Gastrocnemius medialis (tissue), 4 donors: ENCODE measurements at regions not wholly inside any gene's neighbourhood (a gene's known extent, or its start where the extent isn't known, plus 50 kb on each side); places are given as distances from the start of the nearest gene placed in this dataset.

Experiments used
- POLR2A ChIP-seq, 2 donors: fragments of 450-650 bp; IDR thresholded peaks; one replicate each; pipeline ENCODE4 v1.6.1; 2017; ENCODE audit warnings: antibody characterized with exemption in 2 of 2, mild to moderate bottlenecking in 2 of 2, moderate library complexity in 2 of 2
- TF ChIP-seq, protein P1 (sequence below), 5 experiments: fragments of 450-650 bp in 3 of 5; fragments of 200-600 bp in 2 of 5; sonication (generic) in 2 of 5; IDR thresholded peaks in 4 of 5; conservative IDR thresholded peaks in 1 of 5; 1 replicate in 4 of 5; 2 replicates in 1 of 5; pipeline ENCODE4 v1.5.1; 2016 to 2019; ENCODE audit warnings: antibody characterized with exemption in 5 of 5, mild to moderate bottlenecking in 3 of 5, moderate library complexity in 3 of 5

DNA sequence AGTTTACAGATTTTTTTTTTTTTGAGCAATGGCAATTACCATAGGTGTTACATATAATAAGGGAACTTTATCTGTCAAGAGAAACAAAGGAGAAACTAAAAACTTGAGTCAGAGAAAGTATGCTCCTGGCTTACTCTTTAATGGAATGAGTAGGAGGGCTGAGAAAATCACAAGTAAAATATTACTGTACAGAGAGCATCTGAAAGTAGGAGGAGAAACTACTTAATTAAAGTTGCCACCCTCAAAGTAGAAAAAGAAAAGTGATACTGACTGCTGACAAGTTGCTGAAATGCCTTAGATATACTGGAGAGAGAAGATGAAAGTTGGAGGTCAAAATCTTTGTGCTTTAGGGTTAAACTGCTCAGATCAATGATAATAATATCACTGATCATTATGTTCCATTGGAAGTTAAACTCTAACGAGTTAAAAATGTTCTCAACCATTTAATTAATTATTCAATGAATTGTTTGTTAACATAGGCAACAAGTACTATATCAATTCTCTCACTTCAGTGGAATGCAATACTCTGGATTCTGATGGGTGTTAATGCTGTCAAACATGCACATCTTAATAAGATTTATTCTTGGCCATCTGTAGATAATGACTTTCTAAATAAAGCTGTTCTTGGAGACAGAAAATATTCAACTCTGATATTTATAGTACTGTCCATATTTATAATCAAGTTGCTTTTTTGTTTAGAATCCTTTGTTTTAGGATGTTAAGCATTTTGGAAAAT, 61.2 kb upstream of the CAMK2D start:
- TF ChIP-seq, protein P1, sequence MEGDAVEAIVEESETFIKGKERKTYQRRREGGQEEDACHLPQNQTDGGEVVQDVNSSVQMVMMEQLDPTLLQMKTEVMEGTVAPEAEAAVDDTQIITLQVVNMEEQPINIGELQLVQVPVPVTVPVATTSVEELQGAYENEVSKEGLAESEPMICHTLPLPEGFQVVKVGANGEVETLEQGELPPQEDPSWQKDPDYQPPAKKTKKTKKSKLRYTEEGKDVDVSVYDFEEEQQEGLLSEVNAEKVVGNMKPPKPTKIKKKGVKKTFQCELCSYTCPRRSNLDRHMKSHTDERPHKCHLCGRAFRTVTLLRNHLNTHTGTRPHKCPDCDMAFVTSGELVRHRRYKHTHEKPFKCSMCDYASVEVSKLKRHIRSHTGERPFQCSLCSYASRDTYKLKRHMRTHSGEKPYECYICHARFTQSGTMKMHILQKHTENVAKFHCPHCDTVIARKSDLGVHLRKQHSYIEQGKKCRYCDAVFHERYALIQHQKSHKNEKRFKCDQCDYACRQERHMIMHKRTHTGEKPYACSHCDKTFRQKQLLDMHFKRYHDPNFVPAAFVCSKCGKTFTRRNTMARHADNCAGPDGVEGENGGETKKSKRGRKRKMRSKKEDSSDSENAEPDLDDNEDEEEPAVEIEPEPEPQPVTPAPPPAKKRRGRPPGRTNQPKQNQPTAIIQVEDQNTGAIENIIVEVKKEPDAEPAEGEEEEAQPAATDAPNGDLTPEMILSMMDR (IDR thresholded peaks at IDR 0.05 in 4 of 5, conservative IDR thresholded peaks at IDR 0.05 in 1 of 5): no peak
- no peak for TF ChIP-seq POLR2A (IDR thresholded peaks at IDR 0.05)
